ENCODE measurements at regions not wholly inside any gene's neighbourhood (a gene's known extent, or its start where the extent isn't known, plus 50 kb on each side); places are given as distances from the start of the nearest gene placed in this dataset.

DNA sequence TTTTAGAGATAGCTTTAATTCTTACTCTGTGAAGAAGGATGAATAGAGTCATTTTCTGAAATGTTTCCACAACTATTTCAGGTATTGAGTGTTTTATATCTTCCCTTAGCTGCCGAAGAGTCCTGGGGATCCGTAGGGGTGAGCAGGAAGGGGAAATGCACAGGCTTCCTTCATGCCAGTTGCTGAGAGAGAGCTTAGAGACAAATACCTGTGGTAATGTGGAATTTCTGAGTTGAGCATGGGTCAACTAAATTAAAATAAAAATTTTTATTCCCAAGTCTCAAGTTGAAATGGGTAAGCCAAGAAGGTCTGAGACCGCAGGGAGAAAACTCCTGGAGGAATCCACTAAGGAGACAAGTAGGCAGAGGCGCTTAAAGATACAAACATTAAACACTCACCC, 185.7 kb downstream of the DAD1 start:
- no peak for TF ChIP-seq GATA3 (IDR thresholded peaks at IDR 0.05; ENCODE audit: low read depth, low read length)
- TF ChIP-seq GATA2 (IDR thresholded peaks at IDR 0.05; ENCODE audit: low read depth, low read length), result no peak
